ENCODE measurements at regions not wholly inside any gene's neighbourhood (a gene's known extent, or its start where the extent isn't known, plus 50 kb on each side); places are given as distances from the start of the nearest gene placed in this dataset.

DNA sequence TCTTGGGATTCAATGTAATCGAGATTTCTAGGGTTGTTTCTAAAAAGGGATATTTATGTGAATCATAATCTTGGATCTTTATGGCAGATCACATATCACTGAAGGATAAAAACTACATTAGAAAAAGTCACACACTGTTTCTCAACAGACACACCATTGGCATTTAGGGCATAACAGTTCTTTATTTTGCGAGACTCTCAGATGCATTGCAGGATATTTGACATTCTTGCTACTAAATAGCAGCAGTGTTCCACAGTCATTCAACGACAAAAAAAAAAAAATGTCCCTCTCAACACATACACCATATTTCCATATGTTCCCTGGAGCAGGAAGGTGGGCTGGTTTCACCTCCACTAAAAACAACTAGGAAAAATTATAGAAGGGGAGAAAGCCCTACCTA is 243.4 kb upstream of the PCDH18 start:
- H3K4me3 ChIP-seq (ENCODE audit: control insufficient read depth, low read depth, low read length), result no peak overlapping the region
- DNase-seq (ENCODE audit: low read depth), result no peak
- TF ChIP-seq, protein P1, sequence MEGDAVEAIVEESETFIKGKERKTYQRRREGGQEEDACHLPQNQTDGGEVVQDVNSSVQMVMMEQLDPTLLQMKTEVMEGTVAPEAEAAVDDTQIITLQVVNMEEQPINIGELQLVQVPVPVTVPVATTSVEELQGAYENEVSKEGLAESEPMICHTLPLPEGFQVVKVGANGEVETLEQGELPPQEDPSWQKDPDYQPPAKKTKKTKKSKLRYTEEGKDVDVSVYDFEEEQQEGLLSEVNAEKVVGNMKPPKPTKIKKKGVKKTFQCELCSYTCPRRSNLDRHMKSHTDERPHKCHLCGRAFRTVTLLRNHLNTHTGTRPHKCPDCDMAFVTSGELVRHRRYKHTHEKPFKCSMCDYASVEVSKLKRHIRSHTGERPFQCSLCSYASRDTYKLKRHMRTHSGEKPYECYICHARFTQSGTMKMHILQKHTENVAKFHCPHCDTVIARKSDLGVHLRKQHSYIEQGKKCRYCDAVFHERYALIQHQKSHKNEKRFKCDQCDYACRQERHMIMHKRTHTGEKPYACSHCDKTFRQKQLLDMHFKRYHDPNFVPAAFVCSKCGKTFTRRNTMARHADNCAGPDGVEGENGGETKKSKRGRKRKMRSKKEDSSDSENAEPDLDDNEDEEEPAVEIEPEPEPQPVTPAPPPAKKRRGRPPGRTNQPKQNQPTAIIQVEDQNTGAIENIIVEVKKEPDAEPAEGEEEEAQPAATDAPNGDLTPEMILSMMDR (conservative IDR thresholded peaks at IDR 0.05; ENCODE audit: control insufficient read depth, insufficient read depth, low read depth, low read length), result no peak

DNA sequence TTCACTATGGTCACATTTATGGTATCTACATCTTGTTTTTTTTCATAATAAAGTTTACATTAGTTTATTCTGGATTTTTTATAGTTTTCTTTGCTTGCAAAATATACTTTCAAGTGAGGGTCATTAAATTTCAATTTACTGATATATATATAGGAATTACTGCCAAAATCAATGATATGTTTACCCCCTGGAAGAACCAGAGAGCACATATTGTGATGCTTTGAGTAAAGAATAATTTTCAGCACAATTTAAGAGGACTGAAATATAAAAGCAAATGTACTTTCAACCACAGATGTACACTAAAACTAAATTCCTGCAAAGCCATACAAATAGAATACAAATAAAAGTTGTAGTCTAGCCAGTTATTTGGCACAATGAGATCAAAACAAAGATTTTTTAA is 242.2 kb upstream of the PCDH18 start:
- H3K4me3 ChIP-seq (ENCODE audit: control insufficient read depth, low read depth, low read length), result no peak overlapping the region
- no peak for DNase-seq (ENCODE audit: low read depth)
- TF ChIP-seq, protein P1 (conservative IDR thresholded peaks at IDR 0.05; ENCODE audit: control insufficient read depth, insufficient read depth, low read depth, low read length), result no peak

DNA sequence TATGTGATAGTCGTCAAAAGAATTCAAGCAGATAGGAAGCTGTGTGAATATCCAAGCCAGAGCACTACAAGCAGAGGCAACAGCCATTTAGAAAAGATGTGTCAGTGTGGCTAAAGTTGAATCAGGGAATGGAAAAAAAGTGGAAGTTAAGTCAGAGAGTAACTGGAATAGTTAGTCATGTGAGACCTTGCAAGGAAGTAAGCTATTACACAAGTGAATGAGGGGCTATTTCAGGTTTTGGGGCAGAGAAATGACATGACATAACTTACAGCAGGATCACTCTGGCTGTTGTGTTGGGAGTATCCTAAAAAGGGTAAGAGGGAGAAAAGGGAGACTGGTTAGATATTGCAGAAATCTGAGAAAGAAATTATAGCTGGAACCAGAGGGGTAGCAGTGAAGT is 236.6 kb upstream of the PCDH18 start:
- no peak overlapping the region for H3K4me3 ChIP-seq (ENCODE audit: control insufficient read depth, low read depth, low read length)
- TF ChIP-seq, protein P1 (conservative IDR thresholded peaks at IDR 0.05; ENCODE audit: control insufficient read depth, insufficient read depth, low read depth, low read length), result no peak
- DNase-seq (ENCODE audit: low read depth), result peak; percentile 2

DNA sequence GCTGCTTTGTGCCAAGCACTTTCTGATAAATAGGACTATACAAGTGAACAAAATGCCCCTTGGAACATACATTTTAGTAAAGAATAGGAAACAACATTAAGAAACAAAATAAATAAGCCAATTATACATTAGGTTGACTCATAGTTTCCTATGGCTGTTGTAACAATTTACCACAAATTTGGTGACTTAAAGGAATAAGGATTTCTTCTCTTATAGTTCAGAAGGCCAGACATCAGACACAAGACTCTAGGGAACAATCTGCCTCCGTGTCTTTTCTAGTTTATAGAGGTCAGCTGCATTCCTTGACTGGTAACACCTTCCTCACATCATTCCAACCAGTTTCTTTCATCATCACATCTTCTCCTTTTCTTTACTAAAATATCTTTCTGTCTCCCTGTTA is 235.9 kb upstream of the PCDH18 start:
- TF ChIP-seq, protein P1 (conservative IDR thresholded peaks at IDR 0.05; ENCODE audit: control insufficient read depth, insufficient read depth, low read depth, low read length), result no peak
- peak; percentile 34 for DNase-seq (ENCODE audit: low read depth)
- no peak overlapping the region for H3K4me3 ChIP-seq (ENCODE audit: control insufficient read depth, low read depth, low read length)

DNA sequence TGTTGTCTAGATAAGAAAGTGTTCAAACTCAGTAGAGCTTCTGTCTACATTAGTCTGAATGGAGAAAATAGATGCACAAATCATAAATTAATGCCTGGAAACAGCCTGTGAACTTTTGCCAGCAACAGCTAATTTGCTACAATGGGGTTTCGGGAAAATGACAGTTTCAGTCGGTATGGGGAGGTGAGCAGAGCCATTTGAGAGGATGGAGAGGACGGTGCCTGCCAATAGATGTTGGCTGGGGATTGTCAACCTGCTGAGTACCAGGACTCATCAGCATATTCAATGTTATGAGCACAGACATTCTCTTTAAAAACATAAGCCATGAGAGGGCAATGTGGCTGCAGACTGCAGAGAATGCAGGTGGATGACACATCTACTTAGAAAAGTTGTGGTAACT is 230.3 kb upstream of the PCDH18 start:
- TF ChIP-seq, protein P1 (conservative IDR thresholded peaks at IDR 0.05; ENCODE audit: control insufficient read depth, insufficient read depth, low read depth, low read length), result no peak
- H3K4me3 ChIP-seq (ENCODE audit: control insufficient read depth, low read depth, low read length), result no peak overlapping the region
- no peak for DNase-seq (ENCODE audit: low read depth)

DNA sequence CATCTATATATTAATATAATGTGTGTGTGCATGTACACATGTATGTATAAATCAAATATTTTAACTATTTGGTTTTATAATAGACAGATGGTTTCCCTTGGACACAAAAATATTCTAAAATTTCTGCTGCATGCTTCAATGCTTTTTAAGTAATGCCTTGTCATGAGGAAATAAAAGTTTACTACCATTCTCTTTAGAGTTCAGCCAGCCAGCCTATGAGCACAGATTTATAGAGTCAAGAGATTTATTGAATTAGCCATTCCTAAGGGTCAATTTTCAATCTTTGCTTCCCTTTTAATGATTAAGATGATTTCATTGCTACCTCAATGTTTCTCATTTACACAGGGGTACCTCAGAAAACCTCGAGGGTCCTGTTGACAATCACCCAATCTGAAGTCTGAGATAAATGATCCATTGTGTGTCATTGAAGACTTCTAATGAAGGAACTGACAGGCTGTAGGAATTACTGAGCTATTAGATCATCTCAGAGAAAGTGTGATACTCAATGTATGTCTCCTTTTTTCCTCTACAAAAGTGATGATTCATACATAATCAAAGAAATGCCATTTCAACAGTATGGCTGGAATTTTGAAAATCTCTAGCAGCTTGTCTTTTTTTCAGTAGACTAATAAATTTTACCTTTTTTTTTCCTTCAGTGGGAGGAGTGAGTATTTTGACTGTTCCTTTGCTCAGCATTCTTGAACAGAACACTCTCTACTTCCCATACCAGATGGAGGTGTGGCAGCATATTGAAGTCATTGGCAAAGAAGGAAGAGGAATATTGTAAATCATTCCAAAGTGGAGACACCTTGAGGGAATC is 222.6 kb upstream of the PCDH18 start:
- TF ChIP-seq, protein P1 (conservative IDR thresholded peaks at IDR 0.05; ENCODE audit: control insufficient read depth, insufficient read depth, low read depth, low read length), result no peak
- H3K4me3 ChIP-seq (ENCODE audit: control insufficient read depth, low read depth, low read length), result no peak overlapping the region
- DNase-seq (ENCODE audit: low read depth), result peak; percentile 53

Data from fibroblast of mammary gland (primary cell).